NCI-H2196 (cell line): ENCODE measurements at regions not wholly inside any gene's neighbourhood (a gene's known extent, or its start where the extent isn't known, plus 50 kb on each side); places are given as distances from the start of the nearest gene placed in this dataset.

Experiments
- DNase-seq: peaks from one replicate; lab custom pipeline; 2025; ENCODE audit not compliant: unreplicated experiment; lab: John Stamatoyannopoulos, UW

DNA sequence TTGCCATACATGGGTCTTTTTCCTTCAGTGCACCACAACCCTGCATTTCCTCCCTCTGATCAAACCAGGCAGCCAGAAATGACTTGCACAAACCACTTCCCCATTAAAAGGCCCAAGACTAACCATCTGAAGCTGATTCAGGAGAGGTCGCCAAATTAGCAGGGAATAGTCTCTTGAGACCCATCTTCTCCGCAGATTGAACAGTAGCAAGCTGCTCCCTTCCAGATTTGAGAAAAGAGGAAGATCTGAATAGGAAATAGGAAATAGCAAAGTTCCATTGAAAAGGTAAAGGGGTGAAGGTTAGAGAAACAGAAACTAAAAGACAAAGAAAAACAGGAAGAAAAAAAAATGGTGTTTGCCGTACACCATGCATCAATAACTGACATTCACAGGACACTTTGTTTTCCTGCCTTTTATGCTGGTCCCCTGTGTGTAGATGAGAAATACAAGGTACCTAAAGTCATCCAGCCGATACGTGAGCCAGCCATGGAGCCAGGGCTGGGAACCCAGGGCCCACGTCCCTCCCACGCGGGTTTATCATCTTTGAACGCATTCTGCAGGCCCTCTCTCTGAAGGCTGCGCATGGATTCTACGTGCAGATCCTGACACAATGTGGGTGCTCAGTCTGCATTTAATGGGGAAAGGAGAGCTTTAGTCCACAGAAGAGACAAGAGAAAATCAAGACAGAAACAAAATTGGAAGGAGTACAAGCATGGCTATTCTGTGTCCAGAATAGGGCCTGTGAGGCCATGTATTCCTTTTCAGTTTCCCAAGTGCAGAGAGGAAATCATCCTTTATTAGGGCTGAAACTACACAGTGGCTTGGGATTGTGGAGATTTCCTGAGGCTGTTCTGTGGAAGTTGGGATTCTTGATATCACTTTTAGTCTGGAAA, 268.4 kb upstream of the NPVF start:
- DNase-seq = no peak

DNA sequence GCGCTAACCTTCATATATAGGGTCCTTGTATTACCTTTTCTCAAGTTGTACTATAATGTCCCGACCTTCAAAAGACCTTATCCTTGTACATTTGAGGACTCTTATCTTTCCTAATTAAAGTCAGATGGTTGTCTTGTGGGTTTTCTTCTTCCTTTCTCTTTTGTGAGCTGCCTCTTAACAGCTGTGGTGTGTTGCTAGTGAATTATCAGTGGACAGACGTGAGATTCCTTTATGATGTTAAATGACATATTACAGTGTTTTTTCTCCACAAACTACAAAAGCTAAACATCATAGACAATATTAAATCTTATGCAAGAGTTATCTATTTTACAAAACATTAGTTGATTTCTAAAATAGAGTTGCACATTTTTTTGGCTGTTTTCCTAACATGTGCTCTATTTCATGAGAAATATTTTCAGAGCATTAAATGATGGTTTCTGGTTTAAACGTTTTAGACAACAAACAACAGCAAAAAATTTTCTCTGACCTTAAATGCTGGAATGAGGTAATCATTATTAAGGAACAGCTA, 272.2 kb upstream of the NPVF start:
- no peak for DNase-seq

DNA sequence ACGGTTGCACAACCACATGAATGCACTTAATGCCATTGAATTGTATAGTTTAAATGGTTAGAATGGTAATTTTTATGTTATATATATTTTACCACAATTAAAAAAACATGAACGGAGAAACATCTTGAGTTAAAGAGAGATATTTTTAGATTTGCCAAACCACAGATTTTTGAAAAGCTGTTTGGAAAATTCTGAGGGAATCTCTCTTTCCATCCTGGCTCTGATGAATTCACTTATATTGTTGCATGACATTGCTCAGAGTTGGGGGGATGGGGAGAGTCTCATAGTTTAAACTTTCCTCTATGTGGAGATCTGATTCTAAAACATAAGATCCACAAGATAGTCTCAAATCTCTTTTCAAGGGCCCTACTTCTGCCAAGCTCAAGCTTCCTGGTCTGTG, 275.0 kb upstream of the NPVF start:
- no peak for DNase-seq

DNA sequence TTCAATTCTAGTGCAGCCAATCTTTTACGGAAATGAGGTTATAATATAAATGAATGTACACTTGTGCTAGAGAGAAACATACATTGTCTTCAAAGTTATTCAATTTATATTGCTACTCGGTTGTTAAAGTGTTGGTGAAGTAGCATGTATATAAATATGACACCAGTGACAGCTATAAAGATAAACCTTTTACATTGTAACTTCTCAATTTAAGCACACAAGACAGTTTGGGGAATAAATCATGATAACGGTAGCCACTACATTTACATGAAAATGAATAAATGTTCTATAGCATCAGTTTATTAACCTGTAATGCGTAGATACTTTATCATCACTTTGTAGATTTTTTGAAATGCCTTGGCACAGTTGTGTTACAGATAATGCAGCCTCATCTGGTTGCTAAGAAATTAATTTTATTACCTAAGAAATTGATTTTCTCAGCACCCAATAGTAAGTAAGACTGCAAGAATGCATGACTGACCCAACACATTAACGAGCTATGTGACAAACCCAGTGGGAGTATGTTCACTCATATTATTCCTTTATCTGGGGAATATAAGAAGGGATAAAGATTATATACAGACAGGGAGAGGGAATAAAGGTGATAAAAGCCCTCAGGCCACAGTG, 283.9 kb upstream of the NPVF start:
- no peak for DNase-seq

DNA sequence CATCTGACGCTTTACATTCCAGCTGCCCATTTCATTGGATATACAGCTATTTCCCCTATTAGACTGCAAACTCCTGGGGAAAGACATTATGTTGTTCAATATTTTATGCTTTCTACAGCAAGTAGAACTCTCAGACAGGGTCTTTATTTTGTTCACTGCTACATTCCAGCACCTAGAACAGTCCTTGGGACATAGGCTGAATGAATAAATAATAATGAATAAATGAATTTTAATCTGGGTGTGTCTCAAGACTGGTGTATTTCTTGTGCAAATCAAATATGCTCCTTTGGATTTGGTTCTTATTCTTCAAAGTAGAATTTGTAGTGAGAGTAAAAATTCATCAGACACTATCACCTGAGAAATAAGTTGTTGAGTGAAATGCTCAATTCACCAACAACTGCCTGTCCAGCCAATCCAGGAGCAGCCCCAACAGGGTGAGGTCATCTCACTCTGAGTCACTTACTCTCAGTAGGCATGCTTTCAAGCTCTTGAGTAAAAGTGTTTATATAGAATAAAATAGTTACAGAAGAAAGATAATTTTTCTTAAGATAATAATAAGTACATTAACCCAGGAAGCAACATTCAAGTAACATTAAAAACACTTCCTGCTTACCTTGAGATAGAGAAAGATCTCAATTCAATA, 287.5 kb upstream of the NPVF start:
- no peak for DNase-seq

DNA sequence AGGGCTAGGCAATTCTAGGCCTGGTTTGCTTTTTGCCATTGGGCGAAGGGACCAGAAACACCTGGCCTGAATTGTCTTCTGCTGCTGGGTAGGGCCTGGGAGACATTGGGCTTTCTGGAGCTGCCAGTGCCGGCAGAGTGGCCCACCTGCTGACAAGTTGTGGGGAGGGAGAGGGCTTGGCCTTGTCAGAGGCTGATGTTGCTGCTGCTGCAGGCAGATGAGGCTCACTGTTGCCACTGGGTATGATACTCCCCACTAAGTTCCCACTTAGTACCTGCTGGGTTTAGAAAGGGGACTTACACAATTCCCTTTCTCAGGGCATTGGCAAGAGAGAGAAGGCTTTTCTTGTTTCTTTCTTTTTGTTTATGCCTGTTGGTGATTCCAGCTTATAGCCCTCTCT, 289.6 kb upstream of the NPVF start:
- DNase-seq = no peak

DNA sequence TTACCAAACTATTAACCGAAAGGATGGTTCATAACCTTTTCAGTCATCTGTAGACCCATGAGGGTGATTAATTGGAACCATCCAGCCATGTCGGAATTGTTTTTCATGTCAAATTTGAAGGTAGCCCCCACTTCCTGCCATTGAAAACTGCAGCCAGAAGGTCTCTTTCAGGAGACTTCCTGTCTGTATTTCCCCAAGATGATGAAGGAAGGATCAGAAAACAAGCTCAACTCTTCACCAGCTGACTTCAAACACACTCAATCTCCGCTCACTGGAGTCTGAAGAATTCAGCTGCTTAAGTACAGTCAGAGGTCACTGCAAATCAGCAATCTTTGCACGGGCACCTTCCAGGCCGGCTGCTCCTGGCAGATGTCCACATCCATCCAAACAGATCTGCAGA, 291.7 kb upstream of the NPVF start:
- DNase-seq = no peak

DNA sequence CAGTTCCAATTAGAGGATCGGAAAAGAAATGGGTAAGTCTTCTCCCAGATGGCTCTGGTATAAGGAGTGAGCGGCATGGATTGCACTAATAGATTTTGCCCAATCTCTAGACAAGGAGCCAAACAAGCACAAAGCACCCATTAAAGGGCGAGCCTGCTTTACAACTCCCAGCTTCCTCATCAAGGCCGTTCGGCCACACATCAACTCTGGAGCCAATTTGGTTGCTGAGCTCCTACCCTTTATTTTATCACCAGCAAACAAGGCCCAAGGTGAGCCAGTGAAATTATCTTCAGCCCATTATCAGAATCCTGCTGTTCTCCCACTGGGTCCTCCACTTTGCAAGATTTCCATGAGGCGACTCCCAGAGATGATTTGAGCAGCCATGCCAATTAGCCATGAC, 292.2 kb upstream of the NPVF start:
- DNase-seq = no peak

DNA sequence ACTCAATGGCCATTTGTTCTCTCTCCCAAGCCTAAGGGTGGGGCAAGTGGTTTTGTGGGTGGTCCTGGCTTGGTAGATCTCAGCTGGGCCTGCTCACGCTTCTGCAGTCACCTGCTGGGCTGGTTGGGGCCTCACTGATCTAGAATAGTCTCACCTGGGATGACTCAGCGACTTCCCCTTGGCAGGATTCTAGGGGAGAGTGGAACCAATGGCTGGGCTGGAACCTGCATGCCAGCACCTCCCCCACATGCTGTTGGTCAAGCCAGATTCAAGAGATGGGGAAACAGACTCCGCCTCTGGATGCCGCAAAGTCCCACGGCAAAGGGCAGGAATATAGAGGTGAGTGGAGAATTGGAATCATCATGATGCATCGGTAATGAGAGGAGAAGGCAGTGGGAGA, 292.9 kb upstream of the NPVF start:
- no peak for DNase-seq

DNA sequence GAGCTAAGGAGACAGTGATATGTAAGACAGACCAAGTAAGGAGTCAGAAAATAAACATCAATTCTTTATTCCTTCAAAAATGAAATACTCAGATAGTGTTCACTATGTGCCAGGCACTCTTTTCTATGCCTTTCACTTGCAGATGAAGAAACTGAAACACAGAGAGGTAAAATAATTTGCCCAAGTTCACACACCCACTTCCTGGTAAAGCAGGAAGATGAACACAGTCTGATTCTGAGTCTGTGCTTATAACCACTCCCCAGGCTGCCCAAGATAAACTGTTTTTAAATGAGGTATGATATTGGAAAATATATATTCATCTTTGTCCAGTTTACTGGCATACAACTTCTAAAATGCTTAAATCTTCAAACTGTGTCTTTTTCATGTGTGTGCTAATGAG, 294.4 kb upstream of the NPVF start:
- no peak for DNase-seq

DNA sequence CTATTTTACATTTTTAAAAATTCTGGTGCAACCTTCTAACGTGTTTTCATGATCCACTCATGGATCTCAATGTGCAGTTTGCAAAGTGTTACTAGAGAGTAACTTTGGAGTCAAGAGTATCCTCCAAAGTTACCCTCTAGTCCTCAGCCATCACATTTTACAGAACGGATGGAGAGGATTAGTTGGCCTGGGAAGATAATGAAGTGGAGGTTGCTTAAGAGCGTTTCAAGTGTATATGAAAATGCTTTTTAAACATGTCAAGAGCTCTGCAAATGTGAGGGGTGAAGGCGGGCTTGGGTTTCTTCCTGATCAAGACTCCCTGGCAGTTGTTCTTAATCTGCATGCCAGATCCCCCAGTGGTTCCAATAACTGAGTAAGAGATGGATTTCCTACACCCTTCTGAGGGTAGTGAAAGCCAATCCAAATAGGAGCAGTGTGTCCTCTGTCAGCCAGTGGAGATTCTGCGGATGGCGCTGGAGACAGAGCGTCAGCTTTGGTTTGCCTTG, 299.4 kb upstream of the NPVF start:
- no peak for DNase-seq

DNA sequence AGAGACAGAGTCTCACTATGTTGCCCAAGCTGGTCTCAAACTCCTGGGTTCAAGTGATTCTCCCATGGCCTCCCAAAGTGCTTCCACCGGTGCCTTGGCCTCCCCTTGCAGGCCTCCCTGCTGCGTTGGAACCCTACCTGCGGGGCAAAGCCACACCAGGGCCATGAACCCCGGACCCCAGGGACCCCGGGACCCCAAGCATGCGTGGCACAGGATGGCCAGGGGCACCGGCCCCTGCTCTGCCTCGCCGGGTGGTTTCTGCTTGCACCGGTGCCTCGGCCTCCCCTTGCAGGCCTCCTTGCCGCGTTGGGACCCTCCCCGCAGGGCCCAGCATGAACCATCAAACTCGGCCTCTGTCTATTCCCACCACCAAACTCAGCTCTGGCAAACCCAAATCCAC, 301.0 kb upstream of the NPVF start:
- no peak for DNase-seq

DNA sequence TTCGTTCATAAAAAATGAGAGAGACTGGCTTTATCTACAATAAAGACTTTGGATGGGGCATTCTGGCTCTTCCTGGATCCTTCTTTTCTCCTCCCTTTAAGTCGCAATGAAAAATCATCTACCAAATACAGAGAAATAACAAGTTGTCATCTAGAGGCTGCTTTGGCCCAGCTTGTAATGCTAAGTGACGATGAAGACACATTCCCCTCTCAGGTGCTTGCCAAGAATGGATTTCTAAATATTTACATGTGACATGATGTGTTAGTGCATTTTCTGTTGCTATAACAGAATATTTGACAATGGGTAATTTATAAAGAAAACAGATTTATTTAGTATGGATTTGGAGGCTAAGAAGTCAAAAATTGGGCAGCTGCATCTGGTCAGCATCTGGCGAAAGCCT, 308.6 kb upstream of the NPVF start:
- DNase-seq = no peak

DNA sequence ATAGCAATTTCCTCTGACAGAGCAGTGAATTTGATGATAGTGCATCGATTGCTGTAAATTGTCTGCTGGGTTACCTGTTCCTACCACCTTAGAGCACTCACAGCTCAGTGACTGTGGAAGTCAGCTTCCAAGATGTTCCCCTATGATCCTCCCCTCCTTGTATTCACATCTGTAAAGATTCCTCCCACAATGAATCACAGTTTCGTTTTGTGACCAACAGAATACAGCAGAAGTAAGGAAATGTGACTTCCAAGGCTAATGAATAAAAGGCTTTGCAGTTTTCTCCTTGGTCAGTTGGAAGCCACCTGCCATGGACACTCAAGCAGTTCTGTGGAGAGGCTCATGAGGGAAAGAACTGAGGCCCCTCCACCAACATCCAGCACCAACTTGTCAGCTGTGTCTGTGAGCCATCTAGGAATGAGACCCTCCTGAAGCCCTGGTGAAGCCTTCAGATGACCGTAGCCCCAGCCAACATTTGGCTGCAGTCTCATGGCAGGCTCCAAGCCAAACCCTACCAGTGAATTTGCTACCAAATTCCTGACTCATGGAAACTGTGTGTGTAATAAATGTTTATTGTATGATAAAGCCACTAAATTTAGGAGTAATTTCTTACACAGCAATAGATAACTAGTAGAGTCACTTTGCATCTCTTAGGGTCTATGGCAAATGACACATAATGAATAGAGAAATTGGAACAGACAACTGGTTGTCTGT, 309.5 kb upstream of the NPVF start:
- no peak for DNase-seq

DNA sequence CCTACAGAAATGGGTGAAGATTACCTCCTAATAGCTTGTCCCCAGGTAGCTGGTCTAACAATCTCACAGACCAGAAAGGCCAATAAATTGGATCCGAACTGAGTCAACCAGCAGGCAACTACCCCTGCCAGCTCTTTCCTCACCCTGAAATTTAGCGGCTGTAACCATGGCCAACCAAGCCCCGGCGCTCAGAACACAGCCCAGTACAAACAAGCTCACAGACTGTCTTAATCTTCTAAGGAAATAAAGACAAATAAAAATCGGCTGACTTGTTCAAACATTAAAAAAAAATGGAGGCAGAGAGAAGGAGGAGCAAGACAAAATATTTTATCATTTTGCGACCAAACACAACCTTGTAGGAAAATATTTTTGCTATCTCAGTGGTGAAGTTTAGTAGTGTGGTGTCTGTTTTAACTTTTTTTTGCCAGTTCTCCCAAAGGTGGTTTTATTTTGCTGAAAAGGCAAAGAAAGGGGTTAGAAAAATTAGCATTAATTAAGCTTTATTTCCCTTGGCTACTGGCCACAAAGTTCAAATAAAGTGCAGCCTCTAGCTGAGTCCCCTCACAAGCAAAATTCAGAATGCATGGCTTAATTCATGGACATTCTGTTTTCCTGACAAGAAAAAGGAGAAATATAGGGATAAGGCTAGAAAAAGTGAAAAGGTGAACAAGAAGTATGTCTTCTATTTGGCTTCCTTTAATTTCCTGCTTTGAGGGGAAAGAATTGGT, 313.0 kb upstream of the NPVF start:
- DNase-seq = no peak

DNA sequence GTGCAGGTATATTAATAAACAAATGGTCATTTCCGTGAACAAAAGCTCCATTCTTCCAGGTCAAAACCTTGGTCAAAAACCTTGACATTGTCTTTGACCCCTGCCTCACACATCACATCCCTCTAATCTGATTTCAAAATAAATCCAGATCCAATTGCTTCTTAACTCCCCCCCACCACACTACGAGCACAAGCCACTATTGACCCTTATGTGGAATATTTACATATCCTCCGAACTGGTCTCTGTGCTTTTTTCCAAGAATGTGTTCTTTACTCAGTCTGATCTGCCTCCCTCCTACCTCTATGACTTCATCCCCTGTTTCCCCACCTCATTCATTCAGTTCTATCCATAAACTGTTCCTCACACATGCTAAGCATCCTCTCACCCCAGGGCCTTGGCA, 313.6 kb upstream of the NPVF start:
- no peak for DNase-seq

DNA sequence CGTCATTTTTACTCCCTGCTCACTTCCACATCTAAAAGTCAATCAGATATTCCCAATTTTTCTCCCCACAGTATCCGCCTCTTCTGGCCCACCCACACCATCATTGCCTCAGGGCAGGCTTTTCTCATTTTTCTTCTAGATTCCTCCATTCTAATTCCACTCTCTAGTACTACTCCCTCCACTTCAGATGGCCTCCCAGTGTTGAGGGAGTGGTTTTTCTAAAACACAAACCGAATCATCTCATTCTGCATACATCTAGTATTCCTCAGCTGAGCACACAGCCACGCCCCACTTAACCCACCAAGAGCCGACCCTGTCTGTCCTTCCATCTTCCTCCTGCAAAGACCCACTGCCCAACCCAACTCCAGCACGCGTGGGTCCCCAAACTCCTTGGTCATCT, 314.9 kb upstream of the NPVF start:
- DNase-seq = no peak

DNA sequence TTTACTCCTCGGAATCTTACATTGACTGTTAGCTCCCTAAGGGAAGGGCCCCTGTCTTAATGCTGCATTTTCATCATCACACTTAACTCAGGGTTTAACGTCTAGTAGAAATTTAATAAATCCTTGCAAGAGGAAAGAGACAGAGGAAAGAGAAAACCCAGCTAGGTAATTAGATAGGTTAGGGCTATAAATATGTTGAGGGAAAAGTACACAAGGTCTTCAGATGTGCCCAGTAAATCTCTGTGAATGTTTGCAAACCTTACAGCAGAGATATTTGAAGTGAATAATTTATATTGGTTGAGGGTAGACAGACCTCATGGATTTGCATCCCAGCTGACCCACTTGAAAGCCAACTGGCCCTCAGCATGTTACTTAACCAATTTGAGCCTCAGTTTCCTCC, 315.5 kb upstream of the NPVF start:
- DNase-seq = no peak

DNA sequence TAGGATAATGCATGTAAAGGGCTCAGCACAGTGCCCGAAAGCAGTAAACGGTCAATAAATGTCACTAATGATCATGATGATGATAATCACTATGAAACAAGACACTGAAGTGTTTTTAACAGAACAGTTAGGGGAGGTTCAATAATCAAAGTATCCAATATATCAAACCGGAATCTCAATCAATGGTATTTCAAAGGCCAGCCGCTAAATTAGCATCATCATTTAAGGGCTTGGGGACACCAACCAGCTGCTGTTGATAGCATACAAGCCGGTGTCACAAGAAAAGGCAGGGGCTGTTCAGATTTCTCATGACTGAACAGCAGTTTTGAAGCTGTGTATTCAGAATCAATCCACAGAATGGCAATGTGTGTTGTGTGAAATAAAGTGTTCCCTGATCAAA, 316.0 kb upstream of the NPVF start:
- no peak for DNase-seq

DNA sequence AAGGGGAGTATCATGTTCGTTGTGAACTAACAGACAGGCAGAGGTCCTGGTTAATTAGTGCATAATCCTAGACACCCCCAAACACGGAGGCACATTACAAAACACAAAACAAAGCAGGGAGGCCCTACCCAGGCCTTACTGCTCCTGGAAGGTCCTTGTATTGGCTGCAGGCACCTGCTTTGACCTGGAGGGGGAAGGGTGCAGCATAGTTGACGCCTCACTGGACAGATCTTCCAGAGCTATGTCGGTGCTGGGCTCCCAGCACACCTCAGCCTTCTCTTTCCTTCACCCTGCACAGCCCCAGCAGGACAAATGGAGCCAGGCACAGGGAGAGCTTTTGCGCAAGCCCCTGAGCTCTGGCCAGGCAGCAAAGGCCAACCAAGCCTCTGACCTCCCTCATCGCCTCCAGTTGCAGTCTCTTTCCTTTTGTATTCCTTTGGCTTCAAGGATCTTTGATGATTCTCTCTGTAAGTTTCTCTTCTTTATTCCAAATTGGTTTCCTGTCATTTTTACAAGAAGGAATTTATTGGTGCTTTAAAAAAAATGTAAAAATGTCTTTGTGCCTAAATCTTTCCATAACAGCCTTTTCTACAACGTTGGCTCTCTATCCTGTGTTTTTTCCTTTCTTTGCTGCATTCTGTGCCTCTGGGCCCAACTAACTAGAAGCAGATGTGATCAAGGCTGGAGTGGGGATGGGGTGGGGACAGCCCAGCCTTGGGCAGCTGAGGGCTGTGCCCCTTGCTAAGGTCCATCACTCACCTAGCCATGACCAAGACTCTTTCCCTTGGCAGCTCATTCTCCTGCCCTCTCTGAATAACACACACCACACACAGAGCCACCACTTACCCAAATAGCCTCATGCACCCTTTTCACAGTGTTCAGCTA, 317.1 kb upstream of the NPVF start:
- DNase-seq = no peak
